ENCODE measurements at regions not wholly inside any gene's neighbourhood (a gene's known extent, or its start where the extent isn't known, plus 50 kb on each side); places are given as distances from the start of the nearest gene placed in this dataset.

- Histone ChIP-seq H4K20me1 (ENCODE audit: insufficient read depth, low read length) (no peaks in the 10 kb centered on the region), H3K27ac (ENCODE audit: low read depth, low read length, poor library complexity, severe bottlenecking) (no peak overlapping the region), H3K79me2 (ENCODE audit: insufficient read depth, low read depth, low read length) (no peaks in the 10 kb centered on the region), H3K36me3 (ENCODE audit: insufficient read depth, low read length) (no peaks in the 10 kb centered on the region), H3K4me1 (ENCODE audit: insufficient read depth, low read length, poor library complexity, severe bottlenecking) (no peaks in the 10 kb centered on the region), H3K9me3 (ENCODE audit: low read length) (no peaks in the 10 kb centered on the region), H3K4me3 (ENCODE audit: low read depth, low read length, poor library complexity, severe bottlenecking) (no peak overlapping the region), H2AFZ (ENCODE audit: low read length) (no peak overlapping the region), H3K9me2 (ENCODE audit: insufficient read depth, low read length) (no peaks in the 10 kb centered on the region), H3K4me2 (ENCODE audit: low read length) (no peak overlapping the region)
- CTCF ChIA-PET (ENCODE audit: unreplicated experiment), result no interaction called here
- BruUV-seq (replicated peaks), result no TSS peak
- intact Hi-C loops (cut with micrococcal nuclease; ENCODE audit: unreplicated experiment), result no loop called here
- TF ChIP-seq EZH2phosphoT487 (IDR thresholded peaks at IDR 0.05; ENCODE audit: borderline replicate concordance, low read depth, low read length) (no peak), CTCF (conservative IDR thresholded peaks at IDR 0.05; ENCODE audit: low read length) (no peak)
- POLR2A ChIA-PET, result interaction anchor here (1.0 kb wide), 1 partner anchor 36 kb away, joined by 3 read pairs; no protein-coding TSS in a partner anchor
- no peak for DNase-seq (ENCODE audit: low spot score)
Observed at GRCh38 chr4:169885893-169886292, 128.1 kb upstream of the HPF1 start.

- no peaks in the 10 kb centered on the region for H4K20me1 ChIP-seq (ENCODE audit: insufficient read depth, low read length)
- H3K4me3 ChIP-seq (ENCODE audit: low read depth, low read length, poor library complexity, severe bottlenecking), result no peak overlapping the region
- H2AFZ ChIP-seq (ENCODE audit: low read length), result no peak overlapping the region
- no peaks in the 10 kb centered on the region for H3K9me2 ChIP-seq (ENCODE audit: insufficient read depth, low read length)
- POLR2A ChIA-PET, result no interaction called here
- no peak overlapping the region for H3K27ac ChIP-seq (ENCODE audit: low read depth, low read length, poor library complexity, severe bottlenecking)
- CTCF ChIA-PET (ENCODE audit: unreplicated experiment), result no interaction called here
- no peak overlapping the region for H3K4me2 ChIP-seq (ENCODE audit: low read length)
- TF ChIP-seq CTCF (conservative IDR thresholded peaks at IDR 0.05; ENCODE audit: low read length) (no peak), EZH2phosphoT487 (IDR thresholded peaks at IDR 0.05; ENCODE audit: borderline replicate concordance, low read depth, low read length) (no peak)
- no peaks in the 10 kb centered on the region for H3K4me1 ChIP-seq (ENCODE audit: insufficient read depth, low read length, poor library complexity, severe bottlenecking)
- no peaks in the 10 kb centered on the region for H3K79me2 ChIP-seq (ENCODE audit: insufficient read depth, low read depth, low read length)
- H3K9me3 ChIP-seq (ENCODE audit: low read length), result no peaks in the 10 kb centered on the region
- intact Hi-C loops (cut with micrococcal nuclease; ENCODE audit: unreplicated experiment), result no loop called here
- no peak for DNase-seq (ENCODE audit: low spot score)
- no peaks in the 10 kb centered on the region for H3K36me3 ChIP-seq (ENCODE audit: insufficient read depth, low read length)
- no TSS peak for BruUV-seq (replicated peaks)
Observed at GRCh38 chr4:169881769-169882168, 124.0 kb upstream of the HPF1 start.

- Histone ChIP-seq H3K27ac (ENCODE audit: low read depth, low read length, poor library complexity, severe bottlenecking) (no peak overlapping the region), H3K9me2 (ENCODE audit: insufficient read depth, low read length) (no peaks in the 10 kb centered on the region), H4K20me1 (ENCODE audit: insufficient read depth, low read length) (no peaks in the 10 kb centered on the region), H3K9me3 (ENCODE audit: low read length) (no peaks in the 10 kb centered on the region), H2AFZ (ENCODE audit: low read length) (no peak overlapping the region), H3K36me3 (ENCODE audit: insufficient read depth, low read length) (no peaks in the 10 kb centered on the region), H3K4me2 (ENCODE audit: low read length) (no peak overlapping the region), H3K4me3 (ENCODE audit: low read depth, low read length, poor library complexity, severe bottlenecking) (no peak overlapping the region), H3K79me2 (ENCODE audit: insufficient read depth, low read depth, low read length) (no peaks in the 10 kb centered on the region), H3K4me1 (ENCODE audit: insufficient read depth, low read length, poor library complexity, severe bottlenecking) (no peaks in the 10 kb centered on the region)
- TF ChIP-seq EZH2phosphoT487 (IDR thresholded peaks at IDR 0.05; ENCODE audit: borderline replicate concordance, low read depth, low read length) (no peak), CTCF (conservative IDR thresholded peaks at IDR 0.05; ENCODE audit: low read length) (no peak)
- ChIA-PET POLR2A (no interaction called here), CTCF (ENCODE audit: unreplicated experiment) (no interaction called here)
- BruUV-seq (replicated peaks), result no TSS peak
- intact Hi-C loops (cut with micrococcal nuclease; ENCODE audit: unreplicated experiment), result no loop called here
- DNase-seq (ENCODE audit: low spot score), result no peak
Observed at GRCh38 chr4:169870507-169870906, 112.8 kb upstream of the HPF1 start.

Measured in OCI-LY7 (cell line).